GM18505 (cell line): ENCODE measurements at regions not wholly inside any gene's neighbourhood (a gene's known extent, or its start where the extent isn't known, plus 50 kb on each side); places are given as distances from the start of the nearest gene placed in this dataset.
A peak's percentile ranks its signal among the peaks of the same experiment; 100 is the strongest.

Source experiments
- ATAC-seq: cut with Tn5 transposase; IDR thresholded peaks from one replicate; pipeline ENCODE4 v1.9.1; 2021; ENCODE audit not compliant: unreplicated experiment
- POLR2A ChIP-seq: IDR thresholded peaks from 4 replicates; pipeline ENCODE4 v1.6.1; 2011; ENCODE audit warnings: borderline replicate concordance; ENCODE audit not compliant: insufficient read depth, insufficient read length; ENCODE audit errors: extremely low read depth

DNA sequence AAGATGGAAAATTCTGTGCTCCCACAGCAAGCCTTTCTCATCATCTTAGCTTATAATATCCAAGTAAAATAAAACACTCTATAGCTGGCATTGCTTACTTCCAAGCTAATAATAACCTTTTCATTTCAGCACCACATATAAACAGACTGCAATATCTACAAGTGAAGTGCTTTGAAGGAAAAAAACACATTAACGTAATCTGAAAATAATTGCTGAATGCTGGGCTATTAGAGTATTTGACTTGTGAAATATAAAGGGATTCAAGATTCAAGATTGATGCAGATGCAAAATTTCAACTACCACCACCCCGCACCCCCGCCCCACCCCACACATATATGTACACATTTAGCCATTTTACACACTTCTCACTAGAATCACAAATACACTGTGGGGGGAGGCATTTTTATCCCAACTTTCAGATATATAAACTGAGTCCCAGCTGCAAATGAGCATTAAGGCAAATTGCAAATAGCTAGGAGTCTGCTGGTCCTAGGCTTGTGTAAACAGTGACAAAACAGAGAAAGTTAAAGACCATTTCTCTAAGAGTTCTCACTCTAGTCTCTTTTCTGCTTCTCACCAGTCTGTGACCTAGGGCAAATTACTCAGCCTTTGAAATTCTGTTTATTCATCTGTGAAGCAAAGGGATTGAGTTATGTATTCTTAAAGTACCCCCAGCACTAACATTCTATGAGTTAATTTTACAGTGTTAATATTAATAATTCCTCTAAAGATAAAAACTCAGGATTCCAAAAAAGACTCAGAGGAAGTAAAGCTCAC, 489.4 kb downstream of the PRELID2 start:
- no peak for TF ChIP-seq POLR2A
- no peak for ATAC-seq

DNA sequence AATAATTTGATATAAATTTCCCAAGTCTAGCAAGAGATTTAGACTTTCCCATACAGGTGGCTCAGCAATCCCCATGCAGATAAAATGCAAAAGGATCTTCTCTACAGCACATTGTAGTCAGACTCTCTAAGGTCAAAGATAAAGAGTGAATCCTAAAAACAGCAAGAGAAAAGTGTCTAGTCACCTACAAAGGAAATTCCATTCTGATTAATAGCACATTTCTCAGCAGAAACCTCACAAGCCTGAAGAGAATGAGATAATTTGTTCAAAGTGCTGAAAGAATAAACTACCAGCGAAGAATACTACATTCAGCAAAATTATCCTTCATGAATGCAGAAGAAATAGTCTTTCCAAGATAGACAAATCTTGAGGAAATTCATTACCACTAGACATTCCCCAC, 493.3 kb downstream of the PRELID2 start:
- no peak for TF ChIP-seq POLR2A
- ATAC-seq = no peak

DNA sequence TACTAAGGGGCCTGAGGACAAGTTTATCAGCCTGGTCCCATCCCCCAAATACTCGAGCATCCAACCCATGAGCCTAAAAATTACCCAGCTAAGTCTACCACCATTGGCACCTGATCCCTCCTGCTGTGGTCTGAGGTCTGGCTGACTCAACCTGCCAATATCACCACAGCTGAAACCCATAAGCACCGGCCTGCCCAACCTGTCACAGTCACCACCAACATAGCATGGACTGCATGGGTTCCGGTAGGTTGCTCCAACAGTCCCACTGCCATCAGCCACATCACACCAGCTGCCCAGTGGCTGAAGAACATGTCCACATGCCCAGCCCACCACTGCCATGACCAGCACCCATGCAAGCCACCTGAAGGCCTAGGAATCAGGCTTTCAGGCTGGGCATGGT, 495.0 kb downstream of the PRELID2 start:
- ATAC-seq = no peak
- no peak for TF ChIP-seq POLR2A

DNA sequence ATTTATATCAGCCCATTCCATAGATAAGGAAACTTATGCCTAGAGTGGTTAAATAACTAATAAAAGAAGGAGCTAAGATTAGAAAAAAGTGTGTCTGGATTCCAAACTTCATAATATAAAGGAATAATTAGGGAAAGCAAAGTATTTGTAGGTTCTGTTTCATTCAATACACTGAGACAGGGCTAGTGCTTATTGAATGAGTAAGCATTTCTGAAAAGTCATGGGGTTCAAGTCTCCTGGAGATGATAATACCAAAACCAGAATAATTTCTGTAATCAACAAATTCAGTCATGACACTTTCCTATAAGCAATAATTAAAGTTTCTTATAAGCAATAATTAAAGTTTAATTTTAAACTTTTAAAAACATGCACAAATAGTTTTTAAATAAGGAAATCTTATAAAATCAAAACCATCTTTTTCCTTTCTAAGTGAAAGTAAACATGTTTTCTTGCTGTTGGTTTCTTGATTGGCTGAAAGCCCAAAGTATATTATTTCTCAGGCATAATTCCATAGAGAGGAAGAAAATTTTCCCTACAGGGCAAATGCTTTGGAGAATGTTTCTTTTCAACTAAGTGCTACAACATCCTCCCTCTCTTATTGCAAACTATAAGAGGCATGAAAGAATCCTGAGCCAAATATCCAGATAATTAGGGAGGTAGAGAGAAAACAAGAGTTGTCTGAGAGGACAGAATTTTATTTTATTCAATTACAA, 510.2 kb downstream of the PRELID2 start:
- no peak for TF ChIP-seq POLR2A
- ATAC-seq = no peak

DNA sequence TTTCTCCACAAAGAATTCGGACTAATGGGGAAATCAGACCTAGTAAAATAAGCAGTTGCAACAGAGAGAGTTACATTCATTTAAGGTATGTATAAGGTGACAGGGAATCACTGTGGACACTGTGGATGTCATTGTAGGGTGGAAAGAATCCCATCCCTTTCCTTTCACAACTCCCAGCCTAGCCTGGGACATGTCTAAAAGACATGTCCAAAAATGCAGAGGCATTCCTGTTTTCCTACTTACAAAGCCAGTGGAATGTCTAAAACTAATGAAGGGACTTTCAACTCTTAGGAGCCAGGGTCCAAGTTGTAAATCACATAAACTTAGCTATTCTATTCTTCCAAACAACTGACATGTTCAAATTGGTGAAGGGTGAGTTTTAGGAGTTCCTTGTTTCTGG, 511.0 kb downstream of the PRELID2 start:
- ATAC-seq = no peak
- TF ChIP-seq POLR2A = no peak

DNA sequence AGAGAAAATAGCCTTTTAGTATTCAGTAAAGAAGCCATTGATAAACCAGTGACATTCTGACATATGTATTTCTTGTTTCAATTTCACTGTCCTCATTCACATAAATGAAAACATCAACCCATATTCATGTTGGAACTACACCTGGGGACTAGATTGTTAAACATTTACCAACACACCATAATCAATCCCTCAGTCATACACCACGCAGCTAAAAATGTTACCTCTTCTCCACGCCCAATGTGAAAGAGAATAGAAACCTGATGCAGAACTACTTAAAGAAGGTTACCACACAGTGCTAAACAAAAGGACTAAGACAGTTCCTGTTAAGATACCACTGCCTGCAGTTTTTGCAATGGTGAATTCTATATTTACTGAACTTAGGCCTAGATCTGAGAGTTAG, 518.9 kb downstream of the PRELID2 start:
- no peak for TF ChIP-seq POLR2A
- peak; percentile 60 for ATAC-seq

DNA sequence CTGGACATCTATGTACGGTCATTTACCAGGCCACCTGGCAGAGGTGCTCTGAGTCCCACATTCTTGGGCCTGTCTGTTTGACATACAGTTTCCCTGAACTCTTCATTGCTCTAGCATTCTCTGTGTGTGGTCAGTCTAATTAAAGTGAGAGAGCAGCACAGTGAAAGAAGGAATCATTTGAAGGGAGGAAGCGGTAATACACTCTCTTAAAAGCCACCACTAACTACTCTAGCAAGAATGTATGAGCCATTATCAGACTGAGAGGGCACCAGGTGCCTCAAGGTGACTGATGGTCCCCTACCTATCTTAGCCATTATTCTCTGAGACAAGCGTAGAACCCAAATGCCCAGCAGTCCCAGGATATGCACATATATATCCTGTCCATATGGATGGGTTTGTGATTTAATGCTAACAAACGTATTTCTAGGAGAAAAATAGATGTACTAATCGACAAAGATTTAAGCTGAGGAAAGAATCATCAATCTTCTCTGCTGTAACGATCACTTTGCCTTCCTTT, 527.2 kb downstream of the PRELID2 start:
- ATAC-seq = no peak
- no peak for TF ChIP-seq POLR2A

DNA sequence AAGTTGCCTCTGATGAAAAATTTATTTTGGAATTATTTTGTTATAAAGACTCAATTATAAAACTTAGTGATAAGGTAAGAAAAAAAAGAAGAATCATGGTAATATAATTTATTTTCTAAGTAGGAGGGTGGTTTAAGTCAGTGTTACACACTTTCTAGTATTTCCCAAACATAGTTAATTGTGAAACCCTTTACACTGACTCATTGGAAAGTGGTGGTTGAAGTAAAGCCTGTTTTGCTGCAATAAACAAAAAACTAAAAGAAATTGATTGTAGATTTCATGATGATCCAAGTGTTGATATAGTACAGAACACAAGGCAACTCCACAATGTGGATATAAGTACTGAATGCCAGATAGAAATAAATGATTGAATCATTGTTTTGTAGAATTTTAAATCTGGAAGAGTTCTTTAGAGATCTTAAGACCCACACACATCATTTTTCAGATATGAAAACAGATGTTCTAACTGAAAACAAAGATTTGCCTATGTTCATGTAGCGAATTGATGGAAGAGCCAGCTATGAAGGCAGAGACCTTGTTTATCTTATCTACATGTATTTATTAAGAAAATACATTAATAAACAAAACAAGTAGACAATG, 539.8 kb downstream of the PRELID2 start:
- TF ChIP-seq POLR2A = no peak
- no peak for ATAC-seq

DNA sequence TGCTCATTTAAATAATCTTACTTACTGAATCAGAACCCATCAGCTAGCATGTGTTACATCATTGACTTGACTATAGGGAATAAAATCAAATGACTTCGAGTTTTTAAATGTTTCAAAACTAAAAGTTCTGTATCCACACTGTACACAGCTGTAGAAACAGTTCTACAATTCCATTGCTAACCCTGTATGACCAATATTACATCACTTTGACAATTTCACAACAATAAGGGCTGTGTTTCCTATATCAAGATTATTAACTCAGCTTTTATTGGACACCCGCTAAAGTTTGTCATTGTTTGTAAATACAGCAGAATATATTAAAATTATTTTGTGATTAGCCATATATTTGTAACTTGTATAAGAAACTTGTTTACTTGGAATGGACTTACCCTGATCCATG, 540.8 kb downstream of the PRELID2 start:
- no peak for TF ChIP-seq POLR2A

DNA sequence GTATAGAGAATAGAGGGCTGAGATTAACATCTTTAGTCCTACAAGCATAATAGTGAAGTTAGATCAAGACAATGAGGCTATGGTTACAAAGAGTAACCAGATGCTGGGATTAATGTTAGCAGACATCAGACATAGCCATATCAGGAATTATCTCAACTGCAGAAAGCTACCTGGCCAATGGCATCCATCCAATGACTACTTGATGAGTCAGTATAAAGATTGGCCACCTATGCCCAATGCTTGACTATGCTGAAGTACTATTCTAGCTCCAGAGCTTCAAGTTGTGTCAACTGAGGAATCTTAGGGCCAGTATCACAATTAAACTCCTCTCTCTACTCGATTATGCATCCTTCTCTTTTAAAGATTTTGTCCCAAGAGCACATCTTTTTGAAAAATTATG, 541.4 kb downstream of the PRELID2 start:
- no peak for ATAC-seq
- no peak for TF ChIP-seq POLR2A

More for the DNA sequence above, 540.8 kb downstream of the PRELID2 start:
- no peak for ATAC-seq

DNA sequence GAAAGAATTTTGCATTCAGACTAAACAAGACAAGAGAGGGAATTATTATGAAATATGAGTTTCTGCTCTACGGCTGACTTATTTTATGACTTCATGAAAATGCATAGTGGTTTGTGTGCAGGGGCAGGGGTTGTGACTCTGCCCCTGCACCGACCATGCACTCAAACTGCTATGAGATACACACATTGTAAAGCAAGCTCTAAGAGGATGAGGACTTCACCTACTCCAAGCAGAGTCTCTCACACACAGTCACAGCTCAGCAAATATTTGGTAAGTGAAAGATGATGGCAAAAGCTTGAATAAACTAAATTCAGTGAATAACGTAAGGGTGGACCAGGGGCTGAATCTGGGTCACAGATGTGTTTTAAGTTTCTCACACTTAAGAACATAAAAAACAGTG, 542.9 kb downstream of the PRELID2 start:
- no peak for TF ChIP-seq POLR2A
- no peak for ATAC-seq

DNA sequence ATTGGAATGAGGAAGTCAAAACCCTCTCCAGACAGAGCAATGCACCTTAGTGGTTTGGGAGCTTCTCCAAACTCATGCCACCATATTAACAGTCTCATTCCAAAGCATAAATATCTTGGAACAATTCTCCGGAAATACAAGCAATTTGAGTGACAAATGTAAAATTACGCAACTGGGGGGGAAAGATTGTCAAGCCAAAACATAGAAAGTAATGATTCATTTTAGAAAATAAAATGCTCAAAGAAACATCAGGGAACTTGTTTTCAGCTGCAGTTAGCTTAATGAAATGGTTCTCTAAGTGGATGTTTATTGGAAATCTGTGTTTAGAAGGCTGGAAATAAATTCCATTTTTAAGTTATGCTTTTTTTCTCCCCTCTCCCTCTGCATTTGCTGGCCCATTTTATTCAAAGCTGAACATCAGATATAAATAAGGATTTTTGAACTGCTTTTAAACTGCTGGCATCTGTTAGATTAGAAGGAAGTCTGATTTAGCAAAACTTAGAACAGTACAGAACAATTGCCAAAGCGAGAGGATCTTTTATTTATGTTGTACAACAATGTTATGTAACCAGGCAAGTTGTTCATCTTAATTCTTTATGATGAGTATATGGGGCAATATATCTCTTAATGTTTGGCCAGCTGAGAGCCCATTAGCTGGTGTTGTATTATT, 551.9 kb downstream of the PRELID2 start:
- ATAC-seq = no peak
- no peak for TF ChIP-seq POLR2A

DNA sequence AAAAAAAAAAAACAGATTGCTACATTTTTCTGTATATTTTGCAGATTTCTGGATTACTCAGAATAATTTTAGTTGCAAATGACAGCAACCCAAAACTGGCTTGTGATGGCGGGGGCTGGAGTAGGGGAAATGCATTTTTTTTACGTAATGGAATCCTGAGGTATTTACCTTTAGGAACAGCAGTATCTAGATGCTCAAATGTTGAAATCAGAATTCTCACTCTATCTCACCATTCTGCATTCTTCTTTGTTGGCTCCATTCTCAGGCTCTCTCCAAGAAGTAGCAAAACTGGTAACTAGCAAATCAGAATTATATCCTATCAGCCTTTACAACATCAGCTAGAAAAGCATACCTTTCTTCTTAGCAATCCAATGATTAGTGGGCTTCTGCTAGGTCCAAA, 554.3 kb downstream of the PRELID2 start:
- ATAC-seq = no peak
- TF ChIP-seq POLR2A = no peak

DNA sequence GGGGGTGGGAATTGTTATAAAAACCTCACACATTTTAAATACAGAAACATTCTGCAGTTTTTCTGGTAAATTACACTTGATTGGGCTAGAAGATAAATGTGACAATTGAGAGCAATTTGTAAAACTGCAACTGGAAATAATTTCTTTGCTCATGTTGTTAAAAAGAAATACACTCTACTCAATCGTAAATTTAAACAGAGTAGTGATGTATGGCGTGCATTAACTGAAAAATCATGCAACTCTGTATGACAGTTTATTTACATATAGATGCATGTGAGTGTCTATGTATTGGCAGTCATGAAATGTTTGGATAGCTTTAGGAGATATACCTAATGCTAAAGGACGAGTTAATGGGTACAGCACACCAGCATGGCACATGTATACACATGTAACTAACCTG, 554.9 kb downstream of the PRELID2 start:
- TF ChIP-seq POLR2A = no peak
- ATAC-seq = no peak

DNA sequence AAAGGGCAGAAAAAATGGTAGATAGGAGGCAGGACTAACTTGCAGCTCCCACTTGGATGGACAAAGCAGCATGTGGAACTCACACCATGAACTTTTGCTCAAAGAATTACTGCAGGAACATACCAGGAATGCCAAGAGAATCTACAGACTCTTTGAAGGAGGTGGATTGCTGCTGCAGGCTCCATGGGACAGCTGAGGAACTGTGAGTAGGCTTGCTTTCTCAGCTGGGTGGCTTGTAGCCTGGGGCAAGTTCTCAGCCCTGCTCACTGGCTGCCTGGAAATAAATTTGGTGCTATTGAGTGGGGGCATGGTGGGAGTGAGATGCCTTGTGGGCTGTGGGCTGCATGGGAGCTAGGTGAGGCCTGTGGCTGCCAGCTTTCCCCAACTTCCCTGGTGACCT, 574.5 kb downstream of the PRELID2 start:
- no peak for ATAC-seq
- no peak for TF ChIP-seq POLR2A
